Neural cell (in vitro differentiated cells): ENCODE measurements at regions not wholly inside any gene's neighbourhood (a gene's known extent, or its start where the extent isn't known, plus 50 kb on each side); places are given as distances from the start of the nearest gene placed in this dataset.
A peak's percentile ranks its signal among the peaks of the same experiment; 100 is the strongest.

Experiments used
- H2AFZ ChIP-seq: fragments of 200-600, 300-800 bp; sonication (generic), shearing (Covaris generic); 2 replicates; pipeline ENCODE4 v1.6.0; 2014; ENCODE audit warnings: low read depth, mild to moderate bottlenecking, antibody characterized with exemption, low read length, moderate library complexity
- H3F3A ChIP-seq: fragments of 200-600 bp; shearing (Covaris generic); 2 replicates; pipeline ENCODE4 v1.6.1; 2016; ENCODE audit warnings: mild to moderate bottlenecking, moderate library complexity, mixed read lengths, antibody characterized with exemption, low read length; ENCODE audit not compliant: insufficient read depth, poor library complexity, severe bottlenecking
- H3K27ac ChIP-seq: fragments of 200-600, 300-800 bp; sonication (generic), shearing (Covaris generic); 2 replicates; pipeline ENCODE4 v1.5.1; 2014; ENCODE audit warnings: mild to moderate bottlenecking, low read length, moderate library complexity
- H3K27me3 ChIP-seq: fragments of 300-800, 200-600 bp; sonication (generic), shearing (Covaris generic); 2 replicates; pipeline ENCODE4 v1.6.0; 2014; ENCODE audit warnings: mild to moderate bottlenecking, low read depth, low read length, moderate library complexity; ENCODE audit not compliant: insufficient read depth
- H3K36me3 ChIP-seq: fragments of 300-800, 200-600 bp; sonication (generic), shearing (Covaris generic); 2 replicates; pipeline ENCODE4 v1.5.1; 2014; ENCODE audit warnings: mild to moderate bottlenecking, antibody characterized with exemption, low read length, moderate library complexity; ENCODE audit not compliant: insufficient read depth
- H3K4me2 ChIP-seq: fragments of 300-800, 200-600 bp; sonication (generic), shearing (Covaris generic); 2 replicates; pipeline ENCODE4 v1.6.0; 2014; ENCODE audit warnings: mild to moderate bottlenecking, low read length
- H3K4me3 ChIP-seq: fragments of 300-800, 200-600 bp; sonication (generic), shearing (Covaris generic); 2 replicates; pipeline ENCODE4 v1.5.1; 2014; ENCODE audit warnings: mild to moderate bottlenecking, low read length, moderate library complexity
- H3K79me2 ChIP-seq: fragments of 200-600 bp; shearing (Covaris generic); replicated peaks from 2 replicates; pipeline ENCODE4 v1.6.0; 2014; ENCODE audit warnings: mild to moderate bottlenecking, low read length, moderate library complexity; ENCODE audit not compliant: insufficient read depth
- H3K9ac ChIP-seq: fragments of 300-800, 200-600 bp; sonication (generic), shearing (Covaris generic); 2 replicates; pipeline ENCODE4 v1.6.1; 2016; ENCODE audit warnings: mild to moderate bottlenecking, low read length, mixed read lengths
- H3K9me2 ChIP-seq: fragments of 200-600 bp; shearing (Covaris generic); 2 replicates; pipeline ENCODE4 v1.6.1; 2016; ENCODE audit warnings: mild to moderate bottlenecking, low read length, mixed read lengths; ENCODE audit not compliant: insufficient read depth
- H3K9me3 ChIP-seq: fragments of 200-600, 300-800 bp; sonication (generic), shearing (Covaris generic); 2 replicates; pipeline ENCODE4 v1.6.1; 2016; ENCODE audit warnings: mild to moderate bottlenecking, mixed run types, low read length, moderate library complexity, mixed read lengths
- H4K20me1 ChIP-seq: fragments of 200-600 bp; shearing (Covaris generic); 2 replicates; pipeline ENCODE4 v1.6.1; 2016; ENCODE audit warnings: mild to moderate bottlenecking, mixed run types; ENCODE audit not compliant: insufficient read depth
- EP300 ChIP-seq: fragments of 450-650 bp; conservative IDR thresholded peaks from 2 replicates; pipeline ENCODE4 v1.6.1; 2014; ENCODE audit warnings: antibody characterized with exemption, mild to moderate bottlenecking, moderate library complexity; ENCODE audit not compliant: poor library complexity, severe bottlenecking
- EZH2 ChIP-seq: fragments of 200-600, 300-800 bp; shearing (Covaris generic), sonication (generic); IDR thresholded peaks from 2 replicates; pipeline ENCODE4 v1.6.1; 2014; ENCODE audit warnings: antibody characterized with exemption, low read length, borderline replicate concordance, mild to moderate bottlenecking; ENCODE audit not compliant: insufficient read depth, poor library complexity, severe bottlenecking
- MXI1 ChIP-seq: fragments of 450-650 bp; conservative IDR thresholded peaks from 2 replicates; pipeline ENCODE4 v1.6.1; 2014; ENCODE audit warnings: antibody characterized with exemption, mild to moderate bottlenecking; ENCODE audit not compliant: poor library complexity, severe bottlenecking
- POLR2AphosphoS5 ChIP-seq: IDR thresholded peaks from 2 replicates; pipeline ENCODE4 v1.6.1; 2012
- RAD21 ChIP-seq: fragments of 450-650 bp; conservative IDR thresholded peaks from 2 replicates; pipeline ENCODE4 v1.6.1; 2014; ENCODE audit warnings: antibody characterized with exemption, mild to moderate bottlenecking, moderate library complexity
- REST ChIP-seq: IDR thresholded peaks from 2 replicates; pipeline ENCODE4 v1.6.1; 2012; ENCODE audit warnings: borderline replicate concordance
- SMC3 ChIP-seq: fragments of 450-650 bp; conservative IDR thresholded peaks from 2 replicates; pipeline ENCODE4 v1.6.1; 2014; ENCODE audit warnings: antibody characterized with exemption, mild to moderate bottlenecking, moderate library complexity; ENCODE audit not compliant: poor library complexity
- TAF1 ChIP-seq: IDR thresholded peaks from 2 replicates; pipeline ENCODE4 v1.6.1; 2012; ENCODE audit warnings: low read depth
- TF ChIP-seq, protein P1 (sequence below): fragments of 450-650 bp; IDR thresholded peaks from 2 replicates; pipeline ENCODE4 v1.5.1; 2014; ENCODE audit warnings: antibody characterized with exemption, mild to moderate bottlenecking, moderate library complexity; ENCODE audit not compliant: poor library complexity, severe bottlenecking

DNA sequence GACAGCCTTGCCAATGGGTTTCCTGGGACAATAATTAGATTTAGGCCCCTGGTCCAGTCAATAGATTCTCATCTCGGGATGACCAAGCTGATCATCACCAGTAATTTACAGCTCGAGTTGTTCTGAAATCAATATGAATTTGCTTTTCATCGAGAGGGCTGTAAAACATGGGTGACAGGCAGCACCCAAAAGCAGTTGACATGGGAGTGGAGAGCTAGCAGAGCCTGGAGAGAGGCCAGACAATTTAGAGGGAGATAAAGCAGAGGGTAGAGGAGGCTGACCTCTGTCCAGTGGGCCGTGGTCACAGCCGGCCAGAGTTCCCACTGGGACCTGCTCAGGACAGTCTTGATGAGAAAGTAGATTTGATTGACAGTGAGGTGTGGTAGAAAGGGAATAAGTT, 157.3 kb downstream of the ASCL4 start:
- no peaks in the 10 kb centered on the region for H4K20me1 ChIP-seq
- no peak for TF ChIP-seq RAD21
- TF ChIP-seq, protein P1, sequence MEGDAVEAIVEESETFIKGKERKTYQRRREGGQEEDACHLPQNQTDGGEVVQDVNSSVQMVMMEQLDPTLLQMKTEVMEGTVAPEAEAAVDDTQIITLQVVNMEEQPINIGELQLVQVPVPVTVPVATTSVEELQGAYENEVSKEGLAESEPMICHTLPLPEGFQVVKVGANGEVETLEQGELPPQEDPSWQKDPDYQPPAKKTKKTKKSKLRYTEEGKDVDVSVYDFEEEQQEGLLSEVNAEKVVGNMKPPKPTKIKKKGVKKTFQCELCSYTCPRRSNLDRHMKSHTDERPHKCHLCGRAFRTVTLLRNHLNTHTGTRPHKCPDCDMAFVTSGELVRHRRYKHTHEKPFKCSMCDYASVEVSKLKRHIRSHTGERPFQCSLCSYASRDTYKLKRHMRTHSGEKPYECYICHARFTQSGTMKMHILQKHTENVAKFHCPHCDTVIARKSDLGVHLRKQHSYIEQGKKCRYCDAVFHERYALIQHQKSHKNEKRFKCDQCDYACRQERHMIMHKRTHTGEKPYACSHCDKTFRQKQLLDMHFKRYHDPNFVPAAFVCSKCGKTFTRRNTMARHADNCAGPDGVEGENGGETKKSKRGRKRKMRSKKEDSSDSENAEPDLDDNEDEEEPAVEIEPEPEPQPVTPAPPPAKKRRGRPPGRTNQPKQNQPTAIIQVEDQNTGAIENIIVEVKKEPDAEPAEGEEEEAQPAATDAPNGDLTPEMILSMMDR: no peak
- TF ChIP-seq TAF1: no peak
- TF ChIP-seq REST: no peak
- no peak for TF ChIP-seq POLR2AphosphoS5
- TF ChIP-seq EZH2: no peak
- no peak for TF ChIP-seq EP300
- TF ChIP-seq SMC3: no peak
- no peak for TF ChIP-seq MXI1

DNA sequence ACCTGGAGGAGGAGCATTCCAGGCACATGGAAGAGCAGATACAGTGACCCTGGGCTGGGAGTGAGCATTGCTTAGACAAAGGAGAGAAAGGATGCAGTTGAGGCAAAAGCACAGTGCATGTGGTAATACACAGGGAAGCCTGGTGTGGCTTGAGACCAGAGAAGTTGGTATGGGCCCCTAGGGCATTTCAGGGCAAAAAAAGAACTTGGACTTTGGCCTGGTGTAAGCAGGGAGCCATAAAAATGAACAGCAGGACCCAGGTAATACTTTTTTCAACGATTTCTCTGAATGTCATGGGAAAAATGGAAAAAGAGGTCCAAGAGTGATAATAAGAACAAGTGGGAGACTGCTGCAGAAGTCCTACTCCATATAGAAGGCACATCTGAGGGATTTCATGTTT, 163.9 kb downstream of the ASCL4 start:
- H3K9me2 ChIP-seq: no peaks in the 10 kb centered on the region

More for the DNA sequence above, 157.3 kb downstream of the ASCL4 start:
- H2AFZ ChIP-seq: no peak overlapping the region
- H3K27me3 ChIP-seq: no peaks in the 10 kb centered on the region
- H3K36me3 ChIP-seq: no peaks in the 10 kb centered on the region
- H3K9ac ChIP-seq: no peak overlapping the region
- no peaks in the 10 kb centered on the region for H3K79me2 ChIP-seq
- no peak overlapping the region for H3K27ac ChIP-seq
- no peaks in the 10 kb centered on the region for H3F3A ChIP-seq
- no peaks in the 10 kb centered on the region for H3K9me2 ChIP-seq
- no peak overlapping the region for H3K4me2 ChIP-seq
- H3K9me3 ChIP-seq: no peaks in the 10 kb centered on the region
- H3K4me3 ChIP-seq: no peak overlapping the region

More for the DNA sequence above, 163.9 kb downstream of the ASCL4 start:
- TF ChIP-seq REST (no peak), SMC3 (no peak), EP300 (no peak), TAF1 (no peak), MXI1 (no peak), EZH2 (no peak), RAD21 (no peak), POLR2AphosphoS5 (no peak)
- TF ChIP-seq, protein P1: no peak
- Histone ChIP-seq H3K4me3 (no peak overlapping the region), H4K20me1 (no peaks in the 10 kb centered on the region), H3K4me2 (no peak overlapping the region), H3K9me3 (no peaks in the 10 kb centered on the region), H2AFZ (no peak overlapping the region), H3K9ac (no peak overlapping the region), H3F3A (no peaks in the 10 kb centered on the region), H3K27me3 (no peaks in the 10 kb centered on the region), H3K79me2 (no peaks in the 10 kb centered on the region), H3K36me3 (no peaks in the 10 kb centered on the region), H3K27ac (peak overlapping the region; percentile 23)
